ENCODE measurements at regions not wholly inside any gene's neighbourhood (a gene's known extent, or its start where the extent isn't known, plus 50 kb on each side); places are given as distances from the start of the nearest gene placed in this dataset.

- no peak overlapping the region for H3K4me3 ChIP-seq (ENCODE audit: control insufficient read depth, low read depth, low read length)
- DNase-seq (ENCODE audit: low read depth) = no peak
- TF ChIP-seq, protein P1, sequence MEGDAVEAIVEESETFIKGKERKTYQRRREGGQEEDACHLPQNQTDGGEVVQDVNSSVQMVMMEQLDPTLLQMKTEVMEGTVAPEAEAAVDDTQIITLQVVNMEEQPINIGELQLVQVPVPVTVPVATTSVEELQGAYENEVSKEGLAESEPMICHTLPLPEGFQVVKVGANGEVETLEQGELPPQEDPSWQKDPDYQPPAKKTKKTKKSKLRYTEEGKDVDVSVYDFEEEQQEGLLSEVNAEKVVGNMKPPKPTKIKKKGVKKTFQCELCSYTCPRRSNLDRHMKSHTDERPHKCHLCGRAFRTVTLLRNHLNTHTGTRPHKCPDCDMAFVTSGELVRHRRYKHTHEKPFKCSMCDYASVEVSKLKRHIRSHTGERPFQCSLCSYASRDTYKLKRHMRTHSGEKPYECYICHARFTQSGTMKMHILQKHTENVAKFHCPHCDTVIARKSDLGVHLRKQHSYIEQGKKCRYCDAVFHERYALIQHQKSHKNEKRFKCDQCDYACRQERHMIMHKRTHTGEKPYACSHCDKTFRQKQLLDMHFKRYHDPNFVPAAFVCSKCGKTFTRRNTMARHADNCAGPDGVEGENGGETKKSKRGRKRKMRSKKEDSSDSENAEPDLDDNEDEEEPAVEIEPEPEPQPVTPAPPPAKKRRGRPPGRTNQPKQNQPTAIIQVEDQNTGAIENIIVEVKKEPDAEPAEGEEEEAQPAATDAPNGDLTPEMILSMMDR (conservative IDR thresholded peaks at IDR 0.05; ENCODE audit: control insufficient read depth, insufficient read depth, low read depth, low read length) = no peak
These were observed 125.7 kb downstream of the EIF4E start for GRCh38 chr4:98803251-98803650.

DNA sequence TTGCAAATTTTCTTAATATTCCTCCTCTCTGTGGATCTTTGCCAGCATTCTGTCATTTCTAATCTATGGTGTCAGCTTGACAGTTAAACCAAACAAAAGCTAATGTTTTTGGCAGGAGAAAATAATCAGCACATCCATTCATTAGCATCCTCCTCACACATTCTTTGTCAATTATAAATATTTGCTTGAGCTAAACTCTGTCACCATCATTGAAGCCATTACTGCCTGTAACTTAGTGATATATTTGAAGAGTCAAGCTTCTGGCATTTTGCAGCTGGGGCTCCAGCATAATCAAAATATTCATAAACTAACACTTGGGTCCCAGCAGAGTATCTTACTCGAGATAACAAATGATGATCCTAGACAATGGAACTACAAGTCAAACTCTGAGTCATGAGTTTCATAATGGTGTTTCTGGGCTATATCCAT is 126.1 kb downstream of the EIF4E start:
- no peak overlapping the region for H3K4me3 ChIP-seq (ENCODE audit: control insufficient read depth, low read depth, low read length)
- TF ChIP-seq, protein P1 (conservative IDR thresholded peaks at IDR 0.05; ENCODE audit: control insufficient read depth, insufficient read depth, low read depth, low read length) = no peak
- DNase-seq (ENCODE audit: low read depth) = no peak

DNA sequence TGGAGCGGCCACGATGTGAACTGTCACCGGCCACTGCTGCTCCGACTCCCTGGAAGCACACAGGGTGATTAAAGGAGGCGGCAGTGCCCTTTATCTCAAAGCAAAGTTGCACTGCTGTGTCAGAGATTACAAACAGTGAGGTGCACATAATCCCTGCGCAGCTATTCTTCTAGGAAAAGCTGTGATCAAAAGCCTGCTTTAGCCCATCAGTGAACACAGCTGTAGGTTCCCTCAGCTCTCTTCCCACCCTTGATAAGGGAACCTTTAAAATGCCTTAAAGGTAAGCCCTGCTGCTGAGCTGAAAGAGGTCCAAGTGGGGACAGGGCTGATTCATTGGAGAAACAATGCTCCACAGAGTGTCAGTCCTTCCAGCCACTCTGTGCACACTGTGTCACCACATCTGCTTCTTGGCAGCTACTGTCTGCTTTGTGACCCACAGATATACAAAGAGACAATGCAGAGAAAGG is 127.6 kb downstream of the EIF4E start:
- DNase-seq (ENCODE audit: low read depth) = no peak

DNA sequence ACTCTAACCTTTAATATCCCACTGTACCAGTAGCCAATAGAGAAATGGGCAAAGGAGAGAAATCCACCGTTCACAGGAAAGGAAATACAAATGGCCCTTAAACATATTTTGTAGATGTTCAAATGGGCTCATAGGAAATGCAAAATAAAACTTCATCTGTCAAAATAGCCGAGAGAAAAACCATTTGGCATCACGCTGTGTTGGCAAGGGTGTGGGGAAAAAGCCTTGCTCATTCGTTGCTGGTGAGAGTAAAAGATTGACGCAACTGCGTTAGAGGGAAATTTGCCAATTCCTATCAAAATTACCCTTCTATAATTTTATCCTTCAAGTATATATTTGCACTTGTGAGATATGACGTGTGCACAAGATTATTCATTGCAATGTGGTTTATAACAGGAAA is 131.9 kb downstream of the EIF4E start:
- DNase-seq (ENCODE audit: low read depth) = no peak
- no peak overlapping the region for H3K4me3 ChIP-seq (ENCODE audit: control insufficient read depth, low read depth, low read length)
- TF ChIP-seq, protein P1 (conservative IDR thresholded peaks at IDR 0.05; ENCODE audit: control insufficient read depth, insufficient read depth, low read depth, low read length) = no peak

More for the DNA sequence above, 127.6 kb downstream of the EIF4E start:
- TF ChIP-seq, protein P1 (conservative IDR thresholded peaks at IDR 0.05; ENCODE audit: control insufficient read depth, insufficient read depth, low read depth, low read length) = no peak
- H3K4me3 ChIP-seq (ENCODE audit: control insufficient read depth, low read depth, low read length) = no peak overlapping the region

DNA sequence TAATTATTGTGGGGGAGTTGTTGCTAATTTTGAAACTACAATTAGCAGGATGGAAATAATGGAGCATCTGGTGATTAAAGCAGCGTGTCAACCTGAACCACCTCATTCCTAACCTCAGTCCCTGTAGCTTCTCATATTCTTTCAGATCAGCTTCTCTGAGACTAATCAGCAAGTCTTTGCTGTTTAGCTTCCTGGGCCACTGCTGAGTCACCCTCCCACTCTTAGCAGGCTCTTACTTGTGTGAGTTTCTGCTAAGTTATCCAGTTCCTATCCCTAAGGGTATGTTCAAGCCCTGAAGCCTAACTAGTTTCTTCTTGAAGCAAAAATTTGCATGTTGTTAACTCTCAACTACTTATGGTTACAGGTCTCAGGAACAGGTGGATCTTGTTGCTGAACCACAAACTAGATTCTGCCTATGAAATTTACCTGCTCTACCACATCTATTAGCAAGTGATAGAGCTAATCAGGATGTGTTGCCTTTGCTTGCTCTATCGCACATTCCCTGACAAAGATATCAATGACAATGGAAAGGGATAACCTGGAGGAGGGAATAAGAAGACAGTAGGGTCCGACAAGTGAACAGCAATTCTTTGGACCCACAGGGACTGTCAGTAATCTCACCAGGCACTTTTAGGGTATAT is 134.2 kb downstream of the EIF4E start:
- H3K4me3 ChIP-seq (ENCODE audit: control insufficient read depth, low read depth, low read length) = no peak overlapping the region
- TF ChIP-seq, protein P1 (conservative IDR thresholded peaks at IDR 0.05; ENCODE audit: control insufficient read depth, insufficient read depth, low read depth, low read length) = no peak
- peak; percentile 44 for DNase-seq (ENCODE audit: low read depth)

GRCh38 chr4:98793658-98794057 is 135.2 kb upstream of the TSPAN5 start:
- no peak for DNase-seq (ENCODE audit: low read depth)
- no peak overlapping the region for H3K4me3 ChIP-seq (ENCODE audit: control insufficient read depth, low read depth, low read length)
- TF ChIP-seq, protein P1 (conservative IDR thresholded peaks at IDR 0.05; ENCODE audit: control insufficient read depth, insufficient read depth, low read depth, low read length) = no peak

Measured in fibroblast of mammary gland (primary cell).